ENCODE measurements at regions not wholly inside any gene's neighbourhood (a gene's known extent, or its start where the extent isn't known, plus 50 kb on each side); places are given as distances from the start of the nearest gene placed in this dataset.
"Not testable (repeated sequence)": the region's sequence is repeated elsewhere in the genome, so short reads cannot be mapped to it uniquely, and the experiment has no call there.

- DNase-seq (ENCODE audit: low read depth in 4 of 4, low spot score in 3 of 4): no peak
Observed at GRCh38 chr5:37979559-37979958, 139.7 kb upstream of the GDNF start.

DNA sequence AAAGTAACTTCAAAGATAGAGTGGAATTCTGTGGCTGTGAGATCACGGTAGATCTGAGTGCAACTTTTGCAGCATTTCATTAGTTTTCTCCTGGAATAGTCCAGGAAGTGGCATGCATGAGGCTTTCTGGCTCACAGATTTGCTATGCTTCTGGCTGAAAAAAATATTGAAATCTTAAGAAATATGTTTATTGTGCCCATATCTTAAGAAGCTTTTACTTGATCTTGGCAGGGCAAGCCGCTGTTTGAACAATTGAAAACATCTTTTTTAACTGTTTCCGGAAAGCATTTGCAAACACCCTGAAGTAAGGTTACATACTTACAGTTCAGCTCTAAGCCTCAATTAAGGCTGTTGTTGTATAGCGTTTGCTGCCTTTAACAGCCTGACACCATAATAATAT is 135.7 kb upstream of the GDNF start:
- no peak for DNase-seq (ENCODE audit: low read depth in 4 of 4, low spot score in 3 of 4)

GRCh38 chr5:37971483-37972024 is 131.7 kb upstream of the GDNF start:
- DNase-seq (ENCODE audit: low read depth in 4 of 4, low spot score in 3 of 4): no peak

DNA sequence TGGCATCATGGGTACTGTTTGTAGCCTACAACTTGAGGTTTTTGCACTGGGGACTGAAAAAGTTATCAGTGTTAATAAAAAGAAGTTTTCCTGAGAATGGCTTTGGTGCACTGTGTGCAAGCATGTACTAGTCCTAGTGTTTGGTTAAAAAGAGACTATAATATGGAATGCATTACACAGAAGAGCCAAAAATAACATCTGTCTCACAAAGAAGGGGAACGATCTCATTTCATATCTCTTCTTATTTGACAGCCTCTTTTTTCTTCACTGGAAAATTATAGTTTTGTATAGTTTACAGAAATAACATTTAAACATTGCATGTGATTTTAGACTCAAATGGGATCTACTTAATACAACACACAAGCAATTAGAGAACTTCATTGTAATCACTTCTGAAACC is 127.0 kb upstream of the GDNF start:
- no peak for DNase-seq (ENCODE audit: low read depth in 4 of 4, low spot score in 3 of 4)

GRCh38 chr5:37966291-37966690 is 126.5 kb upstream of the GDNF start:
- no peak for DNase-seq (ENCODE audit: low read depth in 4 of 4, low spot score in 3 of 4)

DNA sequence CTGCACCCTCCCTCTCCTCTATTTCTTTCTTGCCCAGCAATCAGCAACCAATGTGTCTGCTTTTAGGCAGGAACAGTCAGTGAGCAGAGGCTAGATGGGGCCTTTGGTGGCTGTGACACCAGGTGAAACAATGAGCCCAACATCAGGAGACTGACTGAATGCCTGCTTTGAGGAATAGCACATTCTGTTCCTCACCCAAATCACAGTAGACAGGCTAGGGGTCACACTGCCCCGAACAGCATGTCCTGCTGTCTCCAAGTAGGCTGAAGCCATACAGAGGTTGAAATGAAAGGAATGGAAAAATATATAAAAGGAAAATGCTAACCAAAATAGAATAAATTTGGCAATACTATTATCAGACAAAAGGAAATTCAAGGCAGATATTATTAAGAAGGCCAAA is 122.5 kb upstream of the GDNF start:
- DNase-seq (ENCODE audit: low read depth in 4 of 4, low spot score in 3 of 4): no peak

GRCh38 chr5:37957218-37957617 is 117.4 kb upstream of the GDNF start:
- no peak for DNase-seq (ENCODE audit: low read depth in 4 of 4, low spot score in 3 of 4)

DNA sequence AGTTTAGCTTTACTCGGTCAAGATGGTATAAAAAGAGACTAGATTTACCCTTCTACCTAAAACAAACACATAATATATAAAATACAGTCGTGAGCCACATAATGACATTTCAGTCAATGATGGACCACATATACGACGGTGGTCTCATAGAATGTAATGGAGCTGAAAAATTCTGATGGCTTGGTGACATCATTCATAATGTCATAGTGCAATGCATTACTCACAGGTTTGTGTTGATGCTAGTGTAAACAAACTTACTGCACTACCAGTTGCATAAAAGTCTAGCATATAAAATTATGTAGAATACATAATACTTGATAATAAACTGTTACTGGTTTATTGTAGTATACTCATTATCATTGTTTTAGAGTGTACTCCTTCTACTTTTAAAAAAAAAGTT is 115.9 kb upstream of the GDNF start:
- no peak for DNase-seq (ENCODE audit: low read depth in 4 of 4, low spot score in 3 of 4)

GRCh38 chr5:37954561-37954960 is 114.7 kb upstream of the GDNF start:
- DNase-seq (ENCODE audit: low read depth in 4 of 4, low spot score in 3 of 4): no peak

DNA sequence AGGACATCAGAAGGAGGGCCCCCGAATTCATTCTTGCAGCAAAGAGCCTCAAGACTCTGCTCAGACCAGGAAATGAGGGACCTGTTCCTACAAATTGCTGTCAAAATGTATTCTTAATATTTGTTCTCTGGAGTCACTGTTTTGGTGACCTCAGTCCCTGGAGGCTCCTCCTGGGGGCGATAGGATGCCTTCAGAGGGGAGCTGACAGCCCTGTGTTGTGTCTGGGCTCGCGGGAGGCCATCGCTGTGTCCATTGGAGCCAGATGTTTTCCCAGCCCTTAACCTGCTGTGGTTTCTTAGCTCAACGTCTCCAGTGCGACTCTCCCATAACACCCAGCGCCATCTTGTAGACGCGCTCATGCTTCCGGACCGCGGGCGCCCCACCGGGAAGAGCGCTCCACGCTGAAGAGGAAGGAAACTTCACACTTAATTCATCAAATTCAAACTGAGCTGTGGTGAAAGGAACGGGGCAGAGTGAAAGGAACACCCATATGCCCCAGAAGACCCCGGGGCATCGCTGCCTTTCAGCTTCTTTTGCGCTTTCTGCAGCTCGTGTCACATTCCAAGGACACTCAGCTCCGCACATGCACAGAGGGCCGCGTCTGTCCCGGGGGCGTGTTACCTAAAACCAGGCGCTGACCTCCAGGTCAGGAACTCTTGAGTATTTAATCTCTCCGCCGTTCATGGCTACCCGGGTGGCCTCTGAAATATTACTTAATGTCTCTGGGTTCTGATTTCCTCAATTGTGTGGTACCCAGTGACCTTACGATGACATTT is 112.3 kb upstream of the GDNF start:
- no peak for DNase-seq (ENCODE audit: low read depth in 4 of 4, low spot score in 3 of 4)

GRCh38 chr5:37950436-37950835 is 110.6 kb upstream of the GDNF start:
- no peak for DNase-seq (ENCODE audit: low read depth in 4 of 4, low spot score in 3 of 4)

DNA sequence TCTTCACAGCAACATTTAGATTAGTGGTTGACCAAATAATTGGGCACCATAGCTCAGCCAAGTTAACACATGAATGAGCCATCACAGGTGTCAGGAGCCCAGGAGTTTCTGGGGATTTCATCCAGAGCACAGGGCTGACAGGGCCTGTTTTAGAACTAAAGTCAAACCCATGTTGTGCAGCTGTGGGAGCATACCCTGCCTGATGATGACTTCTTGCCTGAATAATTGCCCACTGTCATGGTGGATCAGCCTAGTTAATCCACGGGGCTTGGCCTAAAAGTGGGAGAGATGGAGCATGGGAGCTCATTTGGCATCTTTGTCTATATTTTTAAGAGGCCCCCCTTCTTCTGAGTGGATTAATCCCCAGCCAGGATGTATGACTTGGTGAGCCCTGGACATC is 105.6 kb upstream of the GDNF start:
- DNase-seq (ENCODE audit: low read depth in 4 of 4, low spot score in 3 of 4): no peak

DNA sequence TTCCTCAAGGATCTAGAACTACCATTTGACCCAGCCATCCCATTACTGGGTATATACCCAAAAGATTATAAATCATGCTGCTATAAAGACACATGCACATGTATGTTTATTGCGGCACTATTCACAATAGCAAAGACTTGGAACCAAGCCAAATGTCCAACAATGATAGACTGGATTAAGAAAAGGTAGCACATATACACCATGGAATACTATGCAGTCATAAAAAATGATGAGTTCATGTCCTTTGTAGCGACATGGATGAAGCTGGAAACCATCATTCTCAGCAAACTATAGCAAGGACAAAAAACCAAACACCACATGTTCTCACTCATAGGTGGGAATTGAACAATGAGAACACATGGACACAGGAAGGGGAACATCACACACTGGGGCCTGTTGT is 103.3 kb upstream of the GDNF start:
- DNase-seq (ENCODE audit: low read depth in 4 of 4, low spot score in 3 of 4): not testable (repeated sequence)

DNA sequence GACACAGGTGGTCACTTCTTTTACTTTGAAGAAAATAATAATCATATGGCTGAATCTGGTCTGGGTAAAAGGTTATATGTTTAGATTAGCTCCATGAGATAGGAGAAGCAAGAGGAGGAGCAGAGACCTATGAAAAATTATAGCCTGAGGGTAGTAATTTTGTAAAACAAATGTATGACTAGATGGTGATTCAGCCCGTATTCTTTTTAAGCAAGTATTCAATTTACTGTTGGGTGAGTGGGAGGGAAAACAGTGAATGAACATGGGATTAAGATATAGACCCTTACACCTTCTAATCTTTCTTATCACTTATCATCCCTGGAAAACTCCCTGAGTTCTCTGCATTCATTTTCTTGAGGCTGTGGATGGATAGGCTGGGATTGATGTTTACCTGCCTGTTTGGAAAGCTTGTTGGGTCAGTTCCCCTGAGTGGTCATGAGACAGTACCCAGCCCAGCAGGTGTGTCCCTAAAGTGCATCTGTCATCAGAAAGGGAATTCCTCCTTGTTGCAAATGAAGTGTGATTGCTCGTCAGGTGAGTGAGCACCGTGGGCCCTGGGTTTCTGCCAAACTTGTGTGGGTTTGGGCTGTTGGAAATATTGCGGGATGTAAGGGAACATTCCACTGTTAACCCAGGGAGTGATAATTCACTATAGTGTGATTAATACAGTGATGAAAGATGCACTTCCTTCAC is 101.2 kb upstream of the GDNF start:
- no peak for DNase-seq (ENCODE audit: low read depth in 4 of 4, low spot score in 3 of 4)

GRCh38 chr5:37938861-37939260 is 99.0 kb upstream of the GDNF start:
- no peak for DNase-seq (ENCODE audit: low read depth in 4 of 4, low spot score in 3 of 4)

DNA sequence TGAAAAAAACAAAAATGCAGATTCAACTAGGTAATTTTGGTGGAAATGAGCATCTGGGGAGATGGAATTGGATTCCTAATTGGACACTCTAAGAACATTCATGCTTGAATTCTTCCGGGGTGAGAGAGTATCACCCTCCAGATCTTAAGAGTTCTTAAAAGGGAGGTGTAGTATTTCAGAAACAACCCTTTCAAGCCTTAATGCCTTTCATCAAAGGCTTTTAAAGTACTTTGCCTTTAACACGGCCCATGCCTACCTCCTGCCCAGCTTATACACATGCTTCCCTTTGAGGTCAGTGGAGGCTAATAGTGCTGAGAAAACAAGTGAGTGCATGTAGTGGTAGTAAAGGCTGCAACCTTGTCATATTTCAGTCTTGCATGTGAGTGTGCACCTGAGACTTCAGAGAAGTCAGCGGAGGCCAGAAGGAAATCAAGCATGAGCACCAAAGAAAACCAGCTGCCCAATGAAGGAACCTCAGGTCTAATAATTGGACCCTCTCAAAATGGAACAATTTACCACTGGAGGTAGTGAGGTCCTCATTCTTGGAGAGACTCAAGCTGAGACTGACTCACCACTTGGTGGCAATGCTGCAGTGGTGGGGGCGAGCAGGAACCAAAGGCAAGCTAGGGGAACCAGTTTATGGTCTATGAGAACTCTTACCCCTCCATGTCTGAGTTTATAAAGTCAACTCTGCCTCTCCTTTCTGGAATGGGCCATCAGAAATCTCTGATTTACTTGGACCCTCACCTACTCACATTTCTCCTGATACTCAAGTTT is 98.4 kb upstream of the GDNF start:
- peak in 2 of 4 donors; percentile 9 to 18 for DNase-seq (ENCODE audit: low read depth in 4 of 4, low spot score in 3 of 4)

GRCh38 chr5:37936091-37936490 is 96.2 kb upstream of the GDNF start:
- no peak for DNase-seq (ENCODE audit: low read depth in 4 of 4, low spot score in 3 of 4)

- no peak for DNase-seq (ENCODE audit: low read depth in 4 of 4, low spot score in 3 of 4)
Observed at GRCh38 chr5:37933576-37933975, 93.7 kb upstream of the GDNF start.

DNA sequence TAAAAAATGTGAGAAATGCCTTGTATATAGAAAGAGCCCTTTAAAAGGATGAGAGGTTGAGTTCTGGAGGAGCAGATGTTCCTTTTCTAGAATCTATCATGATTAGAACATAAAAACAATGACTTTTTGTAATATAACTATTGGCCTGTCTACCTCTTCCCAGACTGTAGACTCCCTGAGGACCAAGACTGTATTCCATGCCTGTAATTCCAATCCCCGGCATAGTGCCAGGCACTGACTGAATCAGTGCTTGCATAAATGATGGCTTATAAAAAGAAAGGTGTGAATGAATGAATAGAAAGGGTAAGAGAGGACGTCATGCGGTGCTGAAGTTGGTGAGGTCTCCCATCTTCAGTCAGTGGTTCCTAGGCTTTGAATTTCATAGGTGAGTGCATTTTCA is 92.6 kb upstream of the GDNF start:
- no peak for DNase-seq (ENCODE audit: low read depth in 4 of 4, low spot score in 3 of 4)

- DNase-seq (ENCODE audit: low read depth in 4 of 4, low spot score in 3 of 4): no peak
Observed at GRCh38 chr5:37931541-37931940, 91.7 kb upstream of the GDNF start.

DNA sequence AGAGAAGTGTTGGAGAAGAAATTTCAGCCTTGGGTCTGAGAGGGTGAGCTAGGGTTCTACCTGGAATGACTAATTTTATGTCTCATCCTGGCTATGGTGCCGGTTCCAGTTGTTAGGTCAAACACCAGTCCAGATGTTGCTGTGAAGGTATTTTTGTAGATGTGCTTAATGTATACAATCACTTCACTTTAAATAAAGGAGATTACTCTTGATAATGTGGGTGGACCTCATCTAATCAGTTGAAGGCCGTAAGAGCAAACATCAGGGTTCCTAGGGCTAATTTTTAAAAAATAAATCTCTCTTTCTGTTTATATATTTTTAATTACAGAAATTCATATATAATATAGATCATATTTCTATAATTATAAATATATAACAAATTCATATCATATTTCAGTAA is 90.5 kb upstream of the GDNF start:
- DNase-seq (ENCODE audit: low read depth in 4 of 4, low spot score in 3 of 4): no peak

Measured in left renal pelvis (tissue), 4 donors.